ENCODE measurements at regions not wholly inside any gene's neighbourhood (a gene's known extent, or its start where the extent isn't known, plus 50 kb on each side); places are given as distances from the start of the nearest gene placed in this dataset.
"Not testable (repeated sequence)": the region's sequence is repeated elsewhere in the genome, so short reads cannot be mapped to it uniquely, and the experiment has no call there.

DNA sequence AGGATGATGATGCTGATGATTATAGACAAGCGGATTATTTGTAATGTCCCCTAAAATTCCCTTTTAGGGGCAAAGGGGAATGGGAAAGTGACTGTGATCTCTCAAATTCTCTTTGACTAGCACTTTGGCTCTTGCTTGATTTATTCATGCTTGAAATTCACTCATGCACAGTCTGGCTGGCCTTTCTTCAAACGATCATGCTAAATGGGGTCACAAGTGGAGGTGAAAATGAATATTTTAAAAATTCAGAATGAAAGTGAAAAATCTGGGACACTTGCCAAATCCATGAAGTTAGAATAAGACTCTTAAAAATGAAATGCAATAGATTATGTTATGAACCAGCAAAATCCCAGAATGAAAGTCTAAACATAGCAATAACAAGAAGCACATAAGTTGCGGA is 173.4 kb upstream of the RAI2 start:
- Mint-ChIP-seq H3K4me1 (ENCODE audit: low read depth) (no peaks in the 10 kb centered on the region), H3K9me3 (ENCODE audit: low read depth) (no peaks in the 10 kb centered on the region), H3K4me3 (no peak overlapping the region), H3K36me3 (no peaks in the 10 kb centered on the region), H3K27me3 (no peaks in the 10 kb centered on the region), H3K27ac (no peak overlapping the region)

DNA sequence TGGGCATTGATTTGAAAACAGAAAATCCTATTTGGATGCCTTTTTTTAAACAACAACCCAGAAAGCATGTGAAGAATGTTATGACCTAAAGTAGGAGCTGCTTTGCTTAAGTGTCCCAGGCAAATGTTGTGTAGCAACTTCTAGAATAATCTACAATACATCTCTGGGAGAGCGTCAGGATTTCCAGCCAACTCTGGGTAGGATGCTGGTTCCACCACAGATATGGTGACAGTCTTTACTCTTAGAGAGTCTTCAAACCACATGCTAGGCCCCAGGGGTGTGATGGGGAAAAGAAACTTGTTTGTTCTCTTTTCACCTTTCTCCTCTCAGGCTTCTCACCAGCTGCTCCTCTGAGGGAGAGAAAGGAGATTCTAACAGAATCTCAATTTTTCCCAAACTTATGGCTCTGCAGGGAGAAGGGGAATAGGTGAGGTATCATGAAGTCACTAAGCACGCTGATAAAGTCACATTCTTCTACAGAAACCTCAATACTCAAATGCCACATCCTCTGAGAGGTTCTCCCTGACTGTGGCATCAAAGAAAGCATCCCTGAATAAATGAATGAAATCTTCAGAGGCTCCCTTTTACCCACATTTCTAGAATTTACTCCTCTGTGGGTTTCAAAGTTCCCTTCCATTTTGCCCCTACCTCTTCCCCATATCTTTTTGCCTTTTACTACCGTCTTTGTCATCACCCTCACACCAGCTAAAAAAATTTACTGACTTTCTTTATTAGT is 171.6 kb upstream of the RAI2 start:
- Mint-ChIP-seq H3K4me3 (no peak overlapping the region), H3K4me1 (ENCODE audit: low read depth) (no peaks in the 10 kb centered on the region), H3K27me3 (no peaks in the 10 kb centered on the region), H3K36me3 (no peaks in the 10 kb centered on the region), H3K9me3 (ENCODE audit: low read depth) (no peaks in the 10 kb centered on the region), H3K27ac (peak overlapping the region; percentile 38)

DNA sequence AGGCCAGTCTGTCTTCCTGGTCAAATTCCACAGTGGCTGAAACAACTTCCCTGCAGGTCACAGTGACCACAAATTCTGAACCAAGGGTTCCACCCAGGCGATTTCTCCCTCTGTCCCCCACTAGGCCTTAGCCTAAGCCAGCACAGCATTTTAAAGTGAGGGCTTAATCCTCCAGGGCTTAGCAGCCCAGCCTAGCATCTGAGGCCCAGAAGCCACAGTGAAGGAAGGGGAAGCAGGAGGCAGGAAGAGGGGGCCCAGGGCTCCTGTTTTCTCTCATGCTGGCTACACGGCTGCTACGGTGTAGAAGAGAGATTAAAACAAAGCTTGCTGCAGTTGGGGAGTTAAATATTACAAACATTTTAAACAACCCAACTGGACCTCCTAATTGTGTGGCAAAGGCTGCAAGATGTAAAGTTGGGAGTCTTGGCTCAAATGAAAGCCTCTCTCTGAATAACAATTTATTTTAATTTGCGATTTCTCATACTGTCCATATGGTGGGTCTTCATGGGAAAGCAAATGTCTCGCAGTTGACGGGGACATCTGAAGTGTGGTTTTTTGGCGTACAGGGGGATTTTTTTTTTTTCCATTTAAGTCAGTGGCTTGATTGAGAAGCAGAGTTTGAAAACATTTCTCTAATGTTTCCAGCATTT is 170.8 kb upstream of the RAI2 start:
- H3K9me3 Mint-ChIP-seq (ENCODE audit: low read depth): no peaks in the 10 kb centered on the region
- H3K27ac Mint-ChIP-seq: no peak overlapping the region
- no peak overlapping the region for H3K4me3 Mint-ChIP-seq
- no peaks in the 10 kb centered on the region for H3K4me1 Mint-ChIP-seq (ENCODE audit: low read depth)
- H3K36me3 Mint-ChIP-seq: no peaks in the 10 kb centered on the region
- H3K27me3 Mint-ChIP-seq: no peaks in the 10 kb centered on the region

DNA sequence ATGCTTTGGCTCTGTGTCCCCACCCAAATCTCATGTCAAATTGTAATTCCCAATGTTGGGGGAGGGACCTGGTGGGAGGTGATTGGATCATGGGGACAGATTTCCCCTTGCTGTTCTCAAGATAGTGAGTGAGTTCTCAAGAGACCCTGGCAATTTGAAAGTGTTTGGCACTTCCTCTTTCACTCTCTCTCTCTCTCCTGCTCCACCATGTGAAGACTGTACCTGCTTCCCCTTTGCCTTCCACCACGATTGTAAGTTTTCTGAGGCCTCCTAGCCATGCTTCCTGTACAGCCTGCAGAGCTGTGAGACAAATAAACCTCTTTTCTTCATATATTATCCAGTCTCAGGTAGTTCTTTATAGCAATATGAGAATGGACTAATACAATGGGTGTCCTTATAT is 169.6 kb upstream of the RAI2 start:
- not testable (repeated sequence) for H3K27me3 Mint-ChIP-seq; H3K27ac Mint-ChIP-seq; H3K4me1 Mint-ChIP-seq (ENCODE audit: low read depth); H3K9me3 Mint-ChIP-seq (ENCODE audit: low read depth); H3K36me3 Mint-ChIP-seq; H3K4me3 Mint-ChIP-seq

DNA sequence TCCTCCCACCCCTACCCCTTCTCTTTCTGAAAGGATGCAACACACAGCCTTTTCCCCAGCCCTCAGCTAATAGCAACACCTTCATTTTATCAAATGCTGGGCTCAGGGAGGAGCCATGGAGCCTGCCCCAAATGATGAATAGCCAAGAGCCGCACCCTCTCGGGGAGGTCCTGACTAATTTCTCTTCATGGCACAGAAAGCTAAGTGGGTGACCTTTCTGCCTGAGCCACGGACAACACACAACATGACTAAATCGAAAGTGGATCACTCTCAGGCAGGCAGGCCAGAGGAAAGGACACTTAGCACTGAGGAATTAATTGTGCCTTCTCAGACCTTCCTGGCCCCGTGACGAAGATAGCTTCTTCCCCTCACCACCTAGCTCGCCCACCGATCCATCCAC is 165.1 kb upstream of the RAI2 start:
- Mint-ChIP-seq H3K27ac (no peak overlapping the region), H3K4me1 (ENCODE audit: low read depth) (no peaks in the 10 kb centered on the region), H3K27me3 (no peaks in the 10 kb centered on the region), H3K4me3 (no peak overlapping the region), H3K36me3 (no peaks in the 10 kb centered on the region), H3K9me3 (ENCODE audit: low read depth) (no peaks in the 10 kb centered on the region)

DNA sequence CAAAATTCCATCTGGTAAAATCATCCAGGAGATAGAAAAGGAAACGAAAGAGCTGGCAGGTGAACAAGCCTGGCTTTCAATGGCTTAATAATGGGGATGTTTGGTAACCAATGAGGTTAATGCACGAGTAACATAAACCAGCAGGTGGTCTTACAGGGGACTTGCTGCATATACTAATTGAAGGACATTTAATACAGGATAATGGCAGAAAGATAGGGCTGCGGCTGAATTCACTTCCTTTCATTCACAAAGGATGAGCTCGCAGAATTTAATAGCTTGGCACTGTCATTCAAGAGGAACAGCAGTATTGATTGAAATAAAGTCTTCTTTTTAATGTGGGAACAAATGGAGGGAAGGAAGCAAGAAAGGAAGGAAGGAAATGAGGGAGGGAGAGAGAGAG is 156.3 kb upstream of the RAI2 start:
- H3K36me3 Mint-ChIP-seq: no peaks in the 10 kb centered on the region
- H3K4me1 Mint-ChIP-seq (ENCODE audit: low read depth): no peaks in the 10 kb centered on the region
- no peak overlapping the region for H3K27ac Mint-ChIP-seq
- H3K4me3 Mint-ChIP-seq: no peak overlapping the region
- no peaks in the 10 kb centered on the region for H3K9me3 Mint-ChIP-seq (ENCODE audit: low read depth)
- H3K27me3 Mint-ChIP-seq: no peaks in the 10 kb centered on the region

DNA sequence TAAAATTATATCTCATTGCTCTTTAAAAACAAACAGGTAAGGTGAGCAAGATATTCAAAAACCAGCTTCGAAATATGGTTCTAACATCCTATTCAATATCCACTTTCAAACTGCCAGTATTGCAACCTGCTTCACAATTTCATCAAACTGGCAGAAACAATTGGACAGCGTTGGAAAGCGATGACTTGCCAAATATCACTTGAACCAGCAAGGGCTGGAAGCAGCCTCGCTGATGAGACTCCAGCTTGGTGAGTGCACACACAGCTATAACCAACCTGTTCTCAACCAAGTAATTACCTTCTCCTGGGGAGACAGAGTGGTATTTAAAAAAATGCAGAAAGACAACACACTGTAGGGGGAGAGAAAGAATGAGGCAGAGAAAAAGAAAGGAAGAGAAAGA is 155.8 kb upstream of the RAI2 start:
- Mint-ChIP-seq H3K27ac (no peak overlapping the region), H3K27me3 (no peaks in the 10 kb centered on the region), H3K4me1 (ENCODE audit: low read depth) (no peaks in the 10 kb centered on the region), H3K36me3 (no peaks in the 10 kb centered on the region), H3K4me3 (no peak overlapping the region), H3K9me3 (ENCODE audit: low read depth) (no peaks in the 10 kb centered on the region)

DNA sequence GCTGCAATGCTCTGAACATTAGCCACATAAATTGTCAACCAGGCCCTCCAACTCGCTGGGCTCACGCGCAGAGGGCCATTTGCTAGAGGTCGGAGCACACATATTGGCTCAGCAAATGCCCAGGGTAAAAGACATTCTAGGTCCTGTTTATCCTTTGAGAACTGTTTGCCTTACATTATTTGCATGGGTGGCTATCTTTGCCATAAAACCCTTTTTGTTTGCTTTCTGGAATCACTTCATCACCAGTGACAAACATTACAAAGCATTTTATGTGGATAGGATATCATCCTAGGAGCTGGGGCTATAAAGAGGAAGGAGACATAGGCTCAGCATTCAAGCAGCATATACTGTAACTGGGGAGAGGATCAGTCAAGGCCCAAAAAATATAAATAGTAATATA is 149.2 kb upstream of the RAI2 start:
- Mint-ChIP-seq H3K36me3 (no peaks in the 10 kb centered on the region), H3K4me1 (ENCODE audit: low read depth) (no peaks in the 10 kb centered on the region), H3K27me3 (no peaks in the 10 kb centered on the region), H3K4me3 (no peak overlapping the region), H3K27ac (no peak overlapping the region), H3K9me3 (ENCODE audit: low read depth) (no peaks in the 10 kb centered on the region)

DNA sequence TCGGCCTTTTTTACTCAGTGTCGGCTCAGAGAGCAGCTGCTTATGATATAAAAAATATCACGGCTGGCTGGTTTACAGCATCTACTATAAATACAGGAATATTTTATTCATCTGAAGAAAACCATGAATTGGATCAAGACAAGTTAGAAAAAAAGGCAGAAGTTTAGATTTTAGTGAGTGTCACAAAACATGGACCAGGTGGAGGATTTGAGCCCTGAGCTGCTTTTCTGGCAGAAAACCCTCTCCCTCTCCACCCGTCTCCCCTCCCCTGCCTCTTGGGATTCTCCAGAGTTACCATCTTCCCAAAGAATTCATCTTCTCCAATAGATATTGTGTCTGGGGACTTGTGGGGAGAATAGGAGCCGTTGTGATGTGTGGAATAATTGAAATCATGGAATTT is 142.8 kb upstream of the RAI2 start:
- H3K4me3 Mint-ChIP-seq: no peak overlapping the region
- no peaks in the 10 kb centered on the region for H3K36me3 Mint-ChIP-seq
- H3K4me1 Mint-ChIP-seq (ENCODE audit: low read depth): no peaks in the 10 kb centered on the region
- H3K9me3 Mint-ChIP-seq (ENCODE audit: low read depth): no peaks in the 10 kb centered on the region
- H3K27me3 Mint-ChIP-seq: no peaks in the 10 kb centered on the region
- no peak overlapping the region for H3K27ac Mint-ChIP-seq

DNA sequence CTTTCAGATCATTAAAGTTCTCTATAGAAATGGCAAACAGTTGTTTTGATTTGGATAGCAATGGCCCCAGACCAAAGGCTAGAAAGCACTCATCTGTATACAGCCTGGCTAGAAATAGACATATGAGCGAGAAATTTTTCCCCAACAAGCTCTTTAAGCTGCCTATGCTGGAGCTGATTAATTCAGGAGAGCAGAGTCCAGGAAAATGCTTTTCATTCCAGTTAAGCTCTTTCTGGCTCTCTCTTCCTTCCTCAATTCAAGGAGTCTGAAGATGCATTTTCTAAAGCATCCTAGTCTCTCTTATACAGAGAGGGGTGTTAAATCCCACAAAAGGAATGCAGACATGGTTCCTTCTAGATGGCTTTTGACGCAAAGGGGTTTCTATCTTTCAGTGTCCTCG is 141.7 kb upstream of the RAI2 start:
- Mint-ChIP-seq H3K27ac (no peak overlapping the region), H3K4me1 (ENCODE audit: low read depth) (no peaks in the 10 kb centered on the region), H3K27me3 (no peaks in the 10 kb centered on the region), H3K4me3 (no peak overlapping the region), H3K9me3 (ENCODE audit: low read depth) (no peaks in the 10 kb centered on the region), H3K36me3 (no peaks in the 10 kb centered on the region)

DNA sequence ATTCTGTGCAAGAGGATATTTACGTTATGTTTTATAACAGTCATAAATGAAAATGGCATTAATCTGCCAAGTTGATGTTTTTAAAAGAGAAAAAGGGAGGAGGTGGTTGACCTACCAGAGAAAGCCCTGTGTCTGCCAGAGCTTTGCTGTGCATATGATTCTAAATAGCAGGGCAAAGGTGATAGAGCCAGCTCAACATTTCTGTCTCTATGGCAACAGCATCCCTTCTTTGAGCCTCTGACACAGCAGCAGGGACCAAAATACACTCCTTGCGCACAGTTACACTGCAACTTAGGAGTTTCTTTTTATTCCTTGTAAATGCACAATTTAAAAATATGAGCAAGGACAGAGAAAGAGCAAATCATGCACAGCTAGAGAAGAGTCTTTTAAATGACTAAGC is 133.3 kb upstream of the RAI2 start:
- Mint-ChIP-seq H3K27me3 (no peaks in the 10 kb centered on the region), H3K27ac (no peak overlapping the region), H3K36me3 (no peaks in the 10 kb centered on the region), H3K9me3 (ENCODE audit: low read depth) (no peaks in the 10 kb centered on the region), H3K4me3 (no peak overlapping the region), H3K4me1 (ENCODE audit: low read depth) (no peaks in the 10 kb centered on the region)

DNA sequence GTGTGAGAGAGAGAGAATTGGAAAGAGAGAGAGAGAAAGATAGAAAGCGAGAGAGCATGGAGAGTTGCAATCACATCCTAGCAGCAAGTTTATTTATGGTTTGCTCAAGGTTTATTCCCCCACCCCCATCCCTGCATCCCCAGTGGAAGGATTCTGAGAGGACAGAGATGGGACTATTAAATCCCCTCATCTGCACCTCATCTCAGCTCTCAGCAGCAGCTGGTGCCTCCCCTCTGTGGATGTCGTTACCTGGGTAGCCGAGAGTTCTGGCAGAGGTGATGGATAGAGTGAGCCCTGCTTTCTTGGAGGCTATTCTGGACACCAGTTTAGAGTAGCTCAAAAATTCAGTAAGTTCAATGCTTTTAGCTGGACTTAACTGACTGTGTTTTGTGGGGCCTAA is 132.0 kb upstream of the RAI2 start:
- no peaks in the 10 kb centered on the region for H3K36me3 Mint-ChIP-seq
- no peak overlapping the region for H3K27ac Mint-ChIP-seq
- no peak overlapping the region for H3K4me3 Mint-ChIP-seq
- H3K27me3 Mint-ChIP-seq: no peaks in the 10 kb centered on the region
- peaks cover 9% of the 10 kb centered on the region for H3K4me1 Mint-ChIP-seq (ENCODE audit: low read depth)
- no peaks in the 10 kb centered on the region for H3K9me3 Mint-ChIP-seq (ENCODE audit: low read depth)

DNA sequence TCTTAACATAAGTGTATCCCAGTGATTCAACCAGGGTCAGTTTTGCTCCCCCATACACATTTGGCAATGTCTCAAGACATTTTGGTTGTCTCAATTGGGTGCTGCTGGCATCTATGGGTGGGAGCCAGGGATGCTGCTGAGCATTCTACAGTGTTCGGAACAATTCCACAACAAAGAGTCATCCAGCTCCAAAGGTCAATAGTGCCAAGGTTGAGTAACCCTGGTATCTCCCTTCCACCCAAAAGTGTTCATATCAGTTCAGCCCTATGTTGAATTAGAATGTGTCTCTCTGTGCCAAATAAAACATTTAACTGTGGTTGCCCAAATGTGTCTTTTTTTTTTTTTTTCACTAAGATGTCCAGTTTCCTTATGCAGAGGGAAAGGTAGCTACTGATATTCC is 129.4 kb upstream of the RAI2 start:
- no peaks in the 10 kb centered on the region for H3K36me3 Mint-ChIP-seq
- H3K27me3 Mint-ChIP-seq: no peaks in the 10 kb centered on the region
- H3K4me1 Mint-ChIP-seq (ENCODE audit: low read depth): peaks cover 30% of the 10 kb centered on the region
- H3K27ac Mint-ChIP-seq: no peak overlapping the region
- H3K4me3 Mint-ChIP-seq: no peak overlapping the region
- H3K9me3 Mint-ChIP-seq (ENCODE audit: low read depth): no peaks in the 10 kb centered on the region

DNA sequence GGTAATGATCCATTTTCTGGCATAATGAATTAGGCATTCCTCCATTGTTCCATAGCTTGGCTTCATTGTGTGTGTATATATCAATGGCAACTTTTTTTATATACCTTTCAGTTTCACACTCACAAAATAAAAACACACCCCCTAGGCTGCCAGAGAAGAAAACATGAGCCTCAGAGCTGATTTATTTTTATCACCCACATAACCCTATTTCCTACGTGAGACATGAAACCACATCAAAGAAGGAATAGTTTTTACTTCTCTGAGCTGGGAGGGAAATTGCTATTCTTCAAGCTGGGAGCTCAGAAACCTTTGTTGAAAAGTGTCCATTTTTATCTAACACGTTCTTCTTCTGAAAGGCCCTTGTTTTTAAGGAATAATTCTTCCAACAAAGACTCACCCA is 126.7 kb upstream of the RAI2 start:
- Mint-ChIP-seq H3K27me3 (no peaks in the 10 kb centered on the region), H3K4me3 (no peak overlapping the region), H3K36me3 (no peaks in the 10 kb centered on the region), H3K4me1 (ENCODE audit: low read depth) (peaks cover 31% of the 10 kb centered on the region), H3K27ac (no peak overlapping the region), H3K9me3 (ENCODE audit: low read depth) (no peaks in the 10 kb centered on the region)

DNA sequence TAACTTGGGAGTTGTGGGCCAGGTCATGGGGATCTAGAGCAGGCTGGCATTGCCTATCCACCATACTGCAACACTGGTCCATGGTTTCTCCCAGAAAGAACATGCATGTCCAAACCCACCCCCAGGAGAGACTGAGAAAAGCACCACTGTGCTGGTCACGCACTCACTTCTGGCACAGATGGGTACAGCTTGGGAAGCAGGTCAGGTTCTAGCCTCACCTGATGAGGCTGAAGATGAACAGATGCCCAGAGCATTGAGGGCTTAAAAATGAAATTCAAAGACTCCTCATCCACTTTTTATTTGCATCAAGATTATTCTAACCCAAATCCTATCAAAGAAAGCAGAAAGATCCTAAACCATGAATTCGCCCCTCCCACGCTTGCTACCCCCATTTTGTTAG is 125.9 kb upstream of the RAI2 start:
- Mint-ChIP-seq H3K9me3 (ENCODE audit: low read depth) (no peaks in the 10 kb centered on the region), H3K27ac (no peak overlapping the region), H3K4me1 (ENCODE audit: low read depth) (peaks cover 31% of the 10 kb centered on the region), H3K27me3 (no peaks in the 10 kb centered on the region), H3K4me3 (no peak overlapping the region), H3K36me3 (no peaks in the 10 kb centered on the region)

DNA sequence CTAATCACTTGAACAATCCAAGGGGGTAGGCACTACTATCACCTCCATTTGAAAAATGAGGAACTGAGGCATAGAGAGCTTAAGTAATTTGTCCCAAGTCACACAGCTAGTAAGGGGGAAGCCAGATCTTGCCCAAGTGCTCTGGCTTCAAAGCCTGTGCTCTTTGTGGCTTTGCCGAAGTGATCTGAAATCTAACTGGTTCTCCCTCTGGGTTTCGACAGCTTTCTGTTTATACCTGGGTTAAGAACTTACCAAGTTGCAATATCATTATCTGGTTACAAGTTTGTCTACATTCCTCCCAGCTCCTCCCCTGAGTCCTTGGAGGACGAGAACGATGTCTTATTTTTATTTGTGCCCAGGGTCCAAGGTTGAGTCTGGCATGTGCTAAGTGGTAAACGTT is 125.3 kb upstream of the RAI2 start:
- H3K27me3 Mint-ChIP-seq: no peaks in the 10 kb centered on the region
- no peak overlapping the region for H3K27ac Mint-ChIP-seq
- H3K36me3 Mint-ChIP-seq: no peaks in the 10 kb centered on the region
- no peak overlapping the region for H3K4me3 Mint-ChIP-seq
- peaks cover 31% of the 10 kb centered on the region for H3K4me1 Mint-ChIP-seq (ENCODE audit: low read depth)
- no peaks in the 10 kb centered on the region for H3K9me3 Mint-ChIP-seq (ENCODE audit: low read depth)
